Muscle of leg (tissue), 3 donors: ENCODE measurements at regions not wholly inside any gene's neighbourhood (a gene's known extent, or its start where the extent isn't known, plus 50 kb on each side); places are given as distances from the start of the nearest gene placed in this dataset.

Experiments
- DNase-seq: peaks from one replicate; pipeline ENCODE4 v3.0.0; 2013
- H3K27ac ChIP-seq: one replicate; pipeline ENCODE4 v1.5.1; 2013; ENCODE audit warnings: mild to moderate bottlenecking, low read length, control low read depth
- H3K27me3 ChIP-seq: one replicate; pipeline ENCODE4 v1.6.1; 2013; ENCODE audit warnings: low read length; ENCODE audit not compliant: control insufficient read depth, insufficient read depth
- H3K36me3 ChIP-seq: one replicate; pipeline ENCODE4 v1.6.1; 2013; ENCODE audit warnings: low read length; ENCODE audit not compliant: control insufficient read depth, insufficient read depth
- H3K4me1 ChIP-seq: one replicate; pipeline ENCODE4 v1.6.1; 2013; ENCODE audit warnings: low read length; ENCODE audit not compliant: control insufficient read depth, insufficient read depth
- H3K4me3 ChIP-seq: one replicate; pipeline ENCODE4 v1.5.1; 2013; ENCODE audit warnings: low read length, control low read depth
- H3K9me3 ChIP-seq: replicated peaks from 2 replicates; pipeline ENCODE4 v1.6.1; 2013; ENCODE audit warnings: low read depth, low read length; ENCODE audit not compliant: control insufficient read depth
- WGBS: methylation state at CpG from one replicate; pipeline ENCODE4 v1.1.5; 2013; ENCODE audit warnings: missing lambda C conversion rate; ENCODE audit not compliant: insufficient coverage; 5-methylcytosine and 5-hydroxymethylcytosine counted together

DNA sequence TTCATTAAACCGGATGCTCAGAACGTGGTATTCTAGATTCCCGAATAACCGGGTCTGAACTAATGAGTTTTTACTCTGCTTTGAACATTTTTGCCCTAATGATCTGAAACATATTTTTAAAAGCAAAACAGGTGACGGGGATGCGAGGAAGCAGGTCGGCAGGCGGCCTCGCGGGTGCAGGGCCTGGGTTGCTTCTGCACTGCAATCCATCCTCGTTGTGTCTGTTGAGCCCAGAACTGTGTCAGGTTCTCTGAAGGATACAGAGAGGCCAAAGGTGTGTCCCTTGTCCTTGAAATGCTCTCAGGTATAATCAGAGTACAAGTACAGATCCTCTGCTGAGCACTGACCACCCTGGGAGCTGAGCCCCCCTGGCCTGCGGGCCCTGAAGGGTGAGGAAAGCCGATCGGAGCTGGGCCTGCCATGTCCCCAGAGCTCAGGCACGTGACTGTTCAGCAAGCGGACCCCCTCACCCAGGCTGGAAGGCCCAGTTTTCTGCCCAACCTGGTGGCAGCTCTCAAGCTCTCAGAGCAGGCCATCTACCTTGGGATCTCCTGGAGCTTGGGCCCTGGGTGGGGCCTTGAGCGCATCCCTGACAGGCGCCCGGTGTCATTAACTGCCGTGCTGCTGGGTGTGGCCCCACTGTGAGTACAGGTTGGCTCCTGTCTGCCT, 151.8 kb downstream of the OLFM1 start:
- peaks cover 5% of the 10 kb centered on the region for H3K27me3 ChIP-seq
- peaks cover 32% of the 10 kb centered on the region for H3K4me1 ChIP-seq
- WGBS = 84% methylated on average over 17 of the region's 20 CpGs
- DNase-seq = no peak
- no peaks in the 10 kb centered on the region for H3K36me3 ChIP-seq
- H3K4me3 ChIP-seq = no peak overlapping the region
- no peak overlapping the region for H3K27ac ChIP-seq
- H3K9me3 ChIP-seq = peaks cover 1% of the 10 kb centered on the region

DNA sequence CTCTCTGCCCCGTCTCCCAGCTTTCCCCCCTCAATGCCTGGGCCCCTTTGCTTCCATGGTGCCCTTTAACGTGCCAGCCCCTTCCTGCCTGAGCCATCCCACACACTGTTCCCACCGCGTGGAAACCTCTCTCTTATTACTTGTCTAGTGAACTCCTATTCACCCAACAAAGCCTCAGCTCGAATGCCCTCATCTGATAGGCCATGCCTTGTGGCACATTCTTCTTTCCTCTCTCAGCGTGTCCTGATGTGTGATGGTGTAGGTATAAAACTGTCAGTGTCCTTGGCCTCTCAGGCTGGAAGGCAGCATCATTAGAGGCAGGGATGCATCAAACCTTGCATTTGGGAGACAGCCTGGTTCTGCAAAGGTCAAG, 152.3 kb downstream of the OLFM1 start:
- Histone ChIP-seq H3K4me1 (peaks cover 34% of the 10 kb centered on the region), H3K9me3 (no peaks in the 10 kb centered on the region), H3K36me3 (no peaks in the 10 kb centered on the region), H3K27me3 (peaks cover 5% of the 10 kb centered on the region), H3K27ac (no peak overlapping the region), H3K4me3 (no peak overlapping the region)
- 78% methylated on average over 2 of the region's 6 CpGs for WGBS
- no peak for DNase-seq

DNA sequence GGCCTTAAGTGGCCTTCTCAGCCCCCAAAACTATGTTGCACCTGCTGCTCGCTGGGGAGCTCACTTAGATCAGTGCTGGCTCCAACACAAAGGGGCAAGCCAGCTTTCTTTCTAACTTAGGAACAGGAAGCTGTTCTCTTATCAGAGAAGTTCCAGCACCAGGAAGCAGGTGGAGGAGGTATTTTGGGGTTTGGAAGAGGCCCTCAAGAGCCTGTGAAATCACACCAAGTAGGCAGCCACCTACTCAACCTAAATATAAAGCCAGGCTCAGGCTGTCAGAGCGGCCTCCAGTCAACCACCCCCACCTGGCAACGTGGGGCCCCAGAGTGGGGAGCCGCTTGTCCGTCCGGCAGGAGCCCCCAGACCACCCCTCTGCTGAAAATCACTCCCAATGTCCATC, 152.8 kb downstream of the OLFM1 start:
- Histone ChIP-seq H3K4me1 (peaks cover 36% of the 10 kb centered on the region), H3K9me3 (no peaks in the 10 kb centered on the region), H3K4me3 (no peak overlapping the region), H3K27me3 (peaks cover 5% of the 10 kb centered on the region), H3K27ac (no peak overlapping the region), H3K36me3 (no peaks in the 10 kb centered on the region)
- WGBS = 67% methylated on average over 1 of the region's 6 CpGs
- DNase-seq = no peak

DNA sequence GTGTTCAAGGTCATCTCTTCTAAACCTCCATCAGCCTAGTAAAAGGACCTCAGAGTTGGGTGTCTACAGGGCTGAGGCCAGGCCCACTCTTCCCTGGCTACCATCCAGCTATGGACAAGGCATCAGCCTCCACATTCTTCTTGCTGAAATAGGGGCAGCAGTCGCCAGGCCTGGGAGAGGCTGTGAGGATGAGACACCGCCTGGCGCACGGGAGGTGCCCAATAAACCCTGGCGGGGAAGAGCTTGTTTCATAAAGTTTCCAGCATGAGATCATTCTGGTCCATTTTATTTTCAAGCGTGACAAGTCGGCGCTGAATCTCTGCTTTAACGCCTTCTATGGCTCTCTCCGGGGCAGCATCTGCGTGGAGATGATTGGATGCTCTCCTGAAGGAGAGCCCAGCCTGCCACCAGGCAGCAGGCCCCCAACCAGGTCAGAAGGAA, 153.4 kb downstream of the OLFM1 start:
- Histone ChIP-seq H3K27me3 (peaks cover 5% of the 10 kb centered on the region), H3K36me3 (no peaks in the 10 kb centered on the region), H3K4me3 (no peak overlapping the region), H3K4me1 (peaks cover 36% of the 10 kb centered on the region), H3K9me3 (no peaks in the 10 kb centered on the region), H3K27ac (peak overlapping the region; percentile 20)
- peak; percentile 49 for DNase-seq
- WGBS = 69% methylated on average over 10 of the region's 11 CpGs

DNA sequence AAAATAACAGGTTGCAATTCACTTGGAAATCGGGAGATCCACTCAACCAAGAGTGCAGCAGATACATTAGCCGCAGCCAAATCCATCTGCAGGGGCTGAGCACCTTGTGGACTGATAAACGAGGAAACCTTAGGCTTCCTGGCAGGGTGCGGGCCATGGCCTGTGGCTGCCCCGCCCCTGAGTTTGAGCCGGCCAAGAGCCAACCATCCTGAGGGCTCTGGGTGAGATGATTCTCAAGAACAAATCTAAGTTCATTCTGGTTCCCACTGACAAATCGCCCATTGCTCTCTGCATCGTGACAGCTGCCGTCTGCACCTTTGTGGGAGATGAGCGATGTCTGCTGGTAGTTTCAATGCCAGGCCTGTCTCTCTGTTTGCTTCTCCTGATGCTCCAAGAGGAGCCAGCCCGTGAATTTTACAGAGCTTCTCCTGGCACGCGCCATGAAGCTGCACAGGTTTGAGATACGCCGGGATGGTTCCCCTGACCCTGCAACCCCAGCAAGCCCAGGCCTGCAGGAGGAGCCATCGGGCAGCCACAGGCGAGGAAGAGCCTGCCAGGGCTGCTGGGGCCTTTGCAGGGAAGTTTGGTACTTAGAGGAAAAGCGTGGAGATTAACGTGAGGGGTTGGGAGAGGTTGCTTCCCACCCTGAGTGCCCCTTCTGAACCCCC, 154.0 kb downstream of the OLFM1 start:
- no peak overlapping the region for H3K4me3 ChIP-seq
- 62% methylated on average over 17 of the region's 19 CpGs for WGBS
- no peaks in the 10 kb centered on the region for H3K36me3 ChIP-seq
- no peak for DNase-seq
- peak overlapping the region; percentile 20 for H3K27ac ChIP-seq
- H3K9me3 ChIP-seq = no peaks in the 10 kb centered on the region
- peaks cover 36% of the 10 kb centered on the region for H3K4me1 ChIP-seq
- H3K27me3 ChIP-seq = peaks cover 6% of the 10 kb centered on the region

DNA sequence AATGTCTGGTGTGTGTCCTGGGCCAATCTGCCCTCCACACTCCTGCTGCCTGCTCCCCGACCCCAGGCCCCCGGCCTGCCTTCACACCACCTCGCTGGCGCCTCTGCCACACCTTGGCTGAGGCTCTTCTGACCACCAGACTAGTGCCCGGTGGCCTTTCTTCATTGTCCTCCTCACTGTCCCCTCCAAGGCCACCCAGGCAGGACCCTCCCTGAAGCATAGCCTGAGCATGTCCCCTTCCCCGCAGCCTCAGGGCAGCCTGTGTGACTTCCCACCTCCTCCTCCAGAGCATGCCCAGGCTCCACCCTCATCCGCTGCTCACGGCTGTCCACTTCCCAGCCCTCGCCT, 154.6 kb downstream of the OLFM1 start:
- 51% methylated on average over 9 of the region's 9 CpGs for WGBS
- peaks cover 36% of the 10 kb centered on the region for H3K4me1 ChIP-seq
- H3K9me3 ChIP-seq = no peaks in the 10 kb centered on the region
- no peak for DNase-seq
- H3K27ac ChIP-seq = no peak overlapping the region
- peaks cover 8% of the 10 kb centered on the region for H3K27me3 ChIP-seq
- no peak overlapping the region for H3K4me3 ChIP-seq
- no peaks in the 10 kb centered on the region for H3K36me3 ChIP-seq

DNA sequence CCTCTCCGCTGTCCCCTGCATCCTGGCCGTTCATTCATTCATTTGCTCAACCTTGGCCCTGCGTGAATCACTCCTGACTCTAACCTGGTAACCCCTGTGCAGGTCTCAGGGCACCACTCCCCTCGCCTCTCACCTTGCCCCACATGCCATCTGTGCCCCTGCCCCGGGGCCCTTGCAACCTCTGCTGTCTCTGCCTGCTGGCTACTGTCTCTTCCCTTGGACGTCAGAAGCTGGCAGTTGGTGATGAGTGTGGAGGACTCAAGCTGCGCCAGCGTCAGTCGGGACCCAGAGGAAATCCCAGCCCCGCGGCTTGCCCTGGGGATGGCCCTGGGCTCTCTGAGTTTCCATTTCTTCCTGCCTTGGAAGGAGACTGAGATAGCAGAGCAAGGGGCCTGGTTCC, 154.9 kb downstream of the OLFM1 start:
- no peak overlapping the region for H3K27ac ChIP-seq
- H3K27me3 ChIP-seq = peaks cover 10% of the 10 kb centered on the region
- no peaks in the 10 kb centered on the region for H3K9me3 ChIP-seq
- WGBS = 53% methylated on average over 9 of the region's 11 CpGs
- no peaks in the 10 kb centered on the region for H3K36me3 ChIP-seq
- no peak overlapping the region for H3K4me3 ChIP-seq
- H3K4me1 ChIP-seq = peaks cover 36% of the 10 kb centered on the region
- no peak for DNase-seq

DNA sequence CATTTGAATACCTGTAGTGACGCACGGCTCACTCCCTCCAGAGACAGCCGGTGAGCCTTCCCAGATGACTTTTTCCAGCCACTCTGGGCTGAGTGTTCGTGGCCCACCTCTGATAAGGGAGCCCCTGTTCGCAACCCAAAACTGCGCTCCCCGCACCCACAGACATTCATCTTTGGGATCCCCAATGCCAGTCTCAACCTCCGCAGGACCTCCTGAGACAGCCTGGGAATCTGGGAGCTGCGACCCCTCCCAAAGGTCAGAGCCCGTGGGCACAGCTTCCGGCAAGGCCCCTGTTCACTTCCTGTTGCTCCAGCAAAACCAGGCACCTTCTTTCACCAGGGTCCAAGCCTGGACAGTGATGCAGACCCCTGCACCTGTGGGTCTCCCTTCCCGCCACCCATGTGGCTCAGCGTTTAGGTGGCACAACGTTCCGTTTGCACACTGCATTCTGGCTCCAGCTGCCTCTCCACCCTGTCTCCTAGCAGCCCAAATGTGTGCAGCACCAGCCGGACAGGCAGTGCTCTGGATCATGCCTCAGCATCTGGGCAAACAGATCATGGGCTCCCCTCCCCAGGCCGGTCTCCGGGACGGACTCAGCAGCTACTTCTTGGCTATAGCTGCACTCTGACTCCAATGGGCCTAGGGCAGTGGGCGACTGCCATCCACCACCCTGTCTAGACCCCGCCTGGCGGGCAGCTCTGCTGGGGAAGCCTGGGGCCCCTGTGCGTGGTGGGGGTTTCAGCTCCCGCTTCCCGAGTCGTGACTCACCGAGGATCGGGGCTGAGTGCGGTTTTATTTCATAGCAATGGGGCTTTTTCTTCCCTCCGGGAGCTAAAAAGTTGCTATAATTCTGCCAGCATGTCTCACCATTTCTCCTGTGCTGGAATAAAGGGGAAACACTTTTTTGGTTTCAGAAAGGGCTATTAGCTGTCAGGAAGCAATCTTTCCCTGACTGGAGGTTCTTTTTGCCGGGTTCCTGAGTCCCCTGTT, 156.0 kb downstream of the OLFM1 start:
- H3K27ac ChIP-seq = no peak overlapping the region
- no peaks in the 10 kb centered on the region for H3K36me3 ChIP-seq
- H3K9me3 ChIP-seq = no peaks in the 10 kb centered on the region
- WGBS = 63% methylated on average over 26 of the region's 31 CpGs
- DNase-seq = no peak
- H3K4me1 ChIP-seq = peaks cover 36% of the 10 kb centered on the region
- H3K27me3 ChIP-seq = peaks cover 11% of the 10 kb centered on the region
- no peak overlapping the region for H3K4me3 ChIP-seq

DNA sequence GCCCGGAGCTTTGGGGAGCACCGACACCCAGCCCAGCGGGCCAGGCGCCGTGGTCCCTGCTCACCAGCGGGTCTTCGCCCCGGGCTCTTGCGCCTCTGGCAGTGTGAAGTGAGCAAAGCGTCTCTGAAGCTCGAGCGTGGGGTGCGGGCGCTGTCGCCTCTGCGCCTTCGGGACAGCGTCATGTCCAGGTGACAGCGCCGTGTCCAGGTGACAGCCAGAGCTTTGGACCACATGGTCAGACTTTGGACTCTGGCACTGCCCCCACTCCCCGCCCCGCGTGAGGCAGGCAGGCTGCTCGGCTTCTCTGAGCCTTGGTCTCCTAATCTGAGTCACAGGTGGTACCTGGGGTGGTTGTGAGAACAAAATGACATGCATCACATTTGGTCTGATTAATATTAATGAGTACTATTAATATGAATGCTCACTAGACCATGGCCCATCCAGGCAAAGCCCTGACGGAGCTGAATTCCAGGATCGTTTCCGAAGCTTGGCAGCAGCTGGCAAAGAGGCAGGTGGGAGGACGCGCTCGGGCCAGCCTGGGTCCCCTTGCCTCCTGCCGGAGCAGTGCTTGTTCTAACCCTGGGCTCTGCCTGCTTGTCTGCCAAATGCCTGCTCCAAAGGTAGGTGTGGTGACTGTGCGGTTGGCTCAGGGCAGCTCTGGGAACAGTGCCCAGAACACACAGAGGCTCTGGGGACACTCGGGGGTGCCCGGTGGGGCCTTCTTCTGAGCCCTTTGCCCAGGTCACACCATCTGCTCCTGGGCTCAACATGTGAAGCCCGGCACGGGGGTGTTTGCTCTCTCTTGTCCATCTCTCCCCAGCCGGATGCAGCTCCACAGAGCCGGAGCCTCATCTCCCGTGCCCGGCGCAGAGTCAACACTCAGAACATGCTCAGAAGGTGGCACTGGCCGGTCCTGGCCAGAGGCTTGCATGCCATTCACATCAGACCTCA, 157.1 kb downstream of the OLFM1 start:
- Histone ChIP-seq H3K27ac (no peak overlapping the region), H3K9me3 (no peaks in the 10 kb centered on the region), H3K4me1 (peaks cover 36% of the 10 kb centered on the region), H3K27me3 (peaks cover 11% of the 10 kb centered on the region), H3K4me3 (no peak overlapping the region), H3K36me3 (no peaks in the 10 kb centered on the region)
- DNase-seq = peak; percentile 13
- WGBS = 79% methylated on average over 33 of the region's 42 CpGs
